ENCODE measurements at regions not wholly inside any gene's neighbourhood (a gene's known extent, or its start where the extent isn't known, plus 50 kb on each side); places are given as distances from the start of the nearest gene placed in this dataset.

GRCh38 chr12:90366286-90366685 is 588.7 kb downstream of the CCER1 start:
- intact Hi-C loops (cut with DNase I): no loop called here
- Histone ChIP-seq H3K4me3 (no peak overlapping the region), H3K4me1 (no peaks in the 10 kb centered on the region), H3K27me3 (no peaks in the 10 kb centered on the region), H3K9me3 (no peaks in the 10 kb centered on the region), H3K27ac (no peak overlapping the region), H3K36me3 (no peaks in the 10 kb centered on the region)
- no peak for TF ChIP-seq CTCF (IDR thresholded peaks at IDR 0.05)
- WGBS, 2 donors: 51 to 53% methylated on average over 2 of the region's 2 CpGs
- no peak for DNase-seq
- ATAC-seq: no peak

- DNase-seq: no peak
- Histone ChIP-seq H3K4me3 (no peak overlapping the region), H3K9me3 (no peaks in the 10 kb centered on the region), H3K27ac (no peak overlapping the region), H3K36me3 (no peaks in the 10 kb centered on the region), H3K27me3 (no peaks in the 10 kb centered on the region), H3K4me1 (no peaks in the 10 kb centered on the region)
- intact Hi-C loops (cut with DNase I): no loop called here
- no peak for TF ChIP-seq CTCF (IDR thresholded peaks at IDR 0.05)
- no peak for ATAC-seq
These were observed 594.7 kb downstream of the CCER1 start for GRCh38 chr12:90360300-90360699.

- intact Hi-C loops (cut with DNase I): no loop called here
- no peaks in the 10 kb centered on the region for H3K4me1 ChIP-seq
- TF ChIP-seq CTCF (IDR thresholded peaks at IDR 0.05): no peak
- no peaks in the 10 kb centered on the region for H3K9me3 ChIP-seq
- H3K27ac ChIP-seq: no peak overlapping the region
- no peaks in the 10 kb centered on the region for H3K27me3 ChIP-seq
- WGBS, 2 donors: 84 to 89% methylated on average over 8 of the region's 8 CpGs
- ATAC-seq: no peak
- DNase-seq: no peak
- H3K4me3 ChIP-seq: no peak overlapping the region
- H3K36me3 ChIP-seq: no peaks in the 10 kb centered on the region
These were observed 599.1 kb downstream of the CCER1 start for GRCh38 chr12:90355711-90356355.

- no peak for DNase-seq
- 81 to 86% methylated on average over 2 of the region's 2 CpGs for WGBS, 2 donors
- H3K4me1 ChIP-seq: no peaks in the 10 kb centered on the region
These were observed 611.0 kb downstream of the CCER1 start for GRCh38 chr12:90343966-90344365.

More at GRCh38 chr12:90343966-90344365, 611.0 kb downstream of the CCER1 start:
- intact Hi-C loops (cut with DNase I): no loop called here
- no peak for TF ChIP-seq CTCF (IDR thresholded peaks at IDR 0.05)
- Histone ChIP-seq H3K9me3 (no peaks in the 10 kb centered on the region), H3K27ac (no peak overlapping the region), H3K36me3 (no peaks in the 10 kb centered on the region), H3K4me3 (no peak overlapping the region), H3K27me3 (no peaks in the 10 kb centered on the region)
- ATAC-seq: no peak

Data from heart right ventricle (tissue), 16 donors.